ENCODE measurements at regions not wholly inside any gene's neighbourhood (a gene's known extent, or its start where the extent isn't known, plus 50 kb on each side); places are given as distances from the start of the nearest gene placed in this dataset.

DNA sequence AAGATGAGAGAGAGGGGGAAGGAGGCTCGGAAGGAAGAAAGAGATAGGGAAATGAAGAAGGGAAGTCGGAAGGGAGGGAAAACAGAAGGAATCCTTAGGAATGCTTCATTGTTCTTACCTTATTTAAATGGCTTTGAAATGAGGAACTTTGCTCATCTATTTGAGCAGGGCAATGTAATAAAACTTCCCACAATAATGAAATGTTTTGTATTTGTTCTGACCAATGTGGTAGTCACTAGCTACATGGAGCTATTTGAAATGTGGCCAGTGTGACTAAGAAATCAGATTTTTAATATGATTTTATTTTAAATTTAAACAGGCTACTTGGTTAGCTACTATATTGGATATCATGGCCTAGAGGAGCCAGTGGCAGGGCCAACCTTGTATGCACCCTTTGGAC lies 510.6 kb downstream of the HTR7 start:
- no peak for DNase-seq

GRCh38 chr10:90350122-90350521 lies 507.7 kb downstream of the HTR7 start:
- DNase-seq: no peak

- no peak for DNase-seq
These were observed 505.6 kb downstream of the HTR7 start for GRCh38 chr10:90352288-90352687.

DNA sequence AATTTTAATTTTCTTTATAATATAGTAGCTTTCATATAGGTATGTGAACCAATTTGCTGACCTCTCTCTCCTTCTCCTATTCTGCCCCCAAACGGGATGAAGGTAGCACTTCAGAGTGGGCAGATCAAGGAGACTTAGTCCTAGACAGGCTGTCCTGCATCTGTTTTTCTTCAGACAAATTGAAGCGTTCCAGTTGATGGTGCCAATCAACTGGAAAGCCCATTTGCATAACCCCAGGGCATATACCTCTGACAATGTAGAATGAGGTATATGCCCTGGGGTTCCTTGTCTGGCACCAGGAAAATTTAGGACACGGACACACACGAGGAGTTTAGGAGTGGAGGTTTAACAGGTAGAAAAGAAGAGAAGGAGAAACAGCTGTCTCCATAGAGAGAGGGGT lies 502.9 kb downstream of the HTR7 start:
- DNase-seq: no peak

DNA sequence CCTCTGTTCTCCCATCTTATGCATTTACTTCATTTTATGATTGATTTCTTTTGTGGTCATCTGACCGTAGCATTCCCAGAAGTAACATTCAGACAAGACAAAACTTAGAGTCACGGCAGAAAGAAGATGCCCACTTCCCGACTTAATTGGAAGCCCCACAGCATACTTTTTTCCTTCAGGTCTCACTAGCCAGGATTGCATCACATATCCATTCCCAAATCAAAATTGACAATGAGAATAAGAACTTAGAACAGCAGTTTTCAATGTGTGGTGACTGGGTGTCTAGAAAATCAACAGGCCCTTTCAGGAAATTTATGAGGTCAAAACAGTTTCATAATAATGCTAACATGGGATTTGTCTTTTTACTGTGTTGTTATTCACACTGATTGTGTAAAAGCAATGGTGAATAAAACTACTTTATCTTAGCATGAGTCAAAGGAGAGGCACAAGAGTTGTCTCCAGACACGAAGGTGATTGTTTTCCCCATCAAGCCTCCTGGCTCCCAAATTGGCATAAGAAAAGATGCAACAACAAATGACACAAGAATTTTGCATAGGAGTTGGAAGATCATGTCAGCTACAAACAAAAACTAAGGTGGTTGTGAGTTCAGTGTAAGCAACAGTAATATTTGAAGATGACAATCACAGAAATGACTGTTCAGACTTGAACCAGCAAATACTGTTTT lies 493.9 kb downstream of the HTR7 start:
- no peak for DNase-seq

DNA sequence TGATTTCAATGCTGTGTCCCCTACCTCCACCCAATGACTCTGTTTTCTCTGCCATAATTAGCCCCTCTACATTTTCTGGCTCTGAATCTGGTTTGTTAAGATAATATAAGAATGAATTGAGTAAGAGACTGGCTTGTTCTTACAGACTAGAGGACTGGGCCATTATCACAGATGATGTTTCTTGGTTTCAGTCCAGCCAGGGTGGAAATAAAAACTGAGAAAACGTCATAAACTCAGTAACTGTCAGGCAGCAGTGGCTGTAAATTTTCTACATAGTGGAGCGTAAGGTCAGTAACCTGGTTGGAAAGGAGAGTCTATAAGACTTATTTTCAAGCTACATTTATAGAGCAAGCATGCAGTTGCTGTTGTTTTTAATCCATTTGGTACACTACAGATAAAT lies 485.4 kb downstream of the HTR7 start:
- no peak for DNase-seq

DNA sequence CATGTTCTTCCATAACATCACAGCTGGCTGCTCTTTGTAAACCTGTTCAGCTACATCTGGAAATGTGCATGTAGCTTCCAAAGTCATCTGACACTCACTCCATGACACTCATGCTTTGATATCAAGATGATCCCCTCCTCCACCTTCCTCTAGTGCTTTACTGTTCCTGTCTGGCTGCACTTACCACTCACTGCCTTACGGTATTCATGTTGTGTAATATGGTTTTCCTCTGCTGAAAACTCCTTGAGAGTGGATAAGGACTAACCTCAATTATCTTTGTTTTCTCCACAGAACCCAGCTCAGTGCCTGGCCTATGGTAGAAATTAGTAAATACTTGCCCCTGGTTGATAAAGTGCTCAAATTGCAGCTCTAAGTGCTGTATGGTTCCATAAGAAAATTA lies 483.9 kb downstream of the HTR7 start:
- DNase-seq: no peak

DNA sequence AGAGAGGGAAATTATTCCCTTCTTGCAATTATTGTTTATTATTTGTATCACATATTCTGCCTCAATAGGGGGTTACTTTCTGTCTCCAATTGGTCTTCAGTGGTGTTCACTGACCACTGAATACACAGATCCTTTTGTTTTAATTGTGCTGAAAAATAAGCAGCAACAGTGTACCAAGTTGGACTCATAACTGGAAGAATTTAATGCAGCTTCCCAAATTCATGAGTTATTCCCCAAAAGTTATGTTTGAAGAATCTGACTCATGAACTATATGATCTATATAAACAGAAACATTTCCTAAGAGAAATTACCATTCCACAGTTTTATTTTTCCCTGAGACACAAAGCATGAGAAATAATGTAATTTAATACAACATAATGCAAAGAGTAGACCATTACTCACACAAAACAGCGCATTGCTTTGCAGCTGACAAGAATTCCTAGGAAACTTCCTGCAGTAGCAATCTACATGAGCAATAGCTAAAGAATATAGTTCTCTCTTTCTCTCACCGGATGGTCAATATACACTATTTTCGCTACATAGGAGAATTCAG lies 479.2 kb downstream of the HTR7 start:
- no peak for DNase-seq

- DNase-seq: no peak
These were observed 476.4 kb downstream of the HTR7 start for GRCh38 chr10:90381468-90381867.

DNA sequence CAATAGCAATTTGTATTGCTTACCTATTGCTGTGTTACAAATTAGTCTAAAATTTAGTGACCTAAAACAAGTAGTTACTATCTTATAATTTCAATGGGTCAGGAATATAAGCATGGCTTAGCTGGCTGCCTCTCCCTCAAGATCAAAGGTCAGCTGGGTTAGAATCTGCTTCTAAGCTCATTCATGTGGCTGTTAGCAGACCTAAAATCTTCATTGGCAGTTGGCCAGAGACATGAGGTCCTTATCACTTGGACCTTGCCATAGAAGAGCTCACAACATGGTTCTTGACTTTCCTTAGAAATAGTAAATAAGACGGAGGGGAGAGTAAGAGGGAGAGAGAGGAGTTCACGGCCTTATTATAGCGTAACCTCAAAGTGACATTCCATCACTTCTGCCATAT lies 468.0 kb downstream of the HTR7 start:
- DNase-seq: no peak

GRCh38 chr10:90394311-90394710 lies 463.5 kb downstream of the HTR7 start:
- DNase-seq: no peak

DNA sequence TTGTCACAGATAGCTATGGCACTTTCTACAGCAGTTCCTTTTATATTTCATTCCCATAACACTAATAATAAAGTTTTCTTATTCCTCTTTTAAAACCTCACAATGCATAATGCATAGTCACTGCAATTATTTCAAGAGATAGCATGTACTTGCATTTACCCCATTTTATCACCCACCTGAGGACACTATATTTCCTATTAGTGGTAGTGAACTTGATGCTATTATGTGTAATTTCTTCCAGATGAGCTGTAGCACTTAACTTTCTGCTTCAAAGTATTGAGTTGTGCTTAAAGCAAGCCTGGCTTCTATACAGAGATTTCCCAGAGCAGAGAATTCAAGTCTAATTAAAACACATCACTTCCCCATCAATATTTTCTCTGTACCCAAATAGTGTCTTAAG lies 461.1 kb downstream of the HTR7 start:
- DNase-seq: no peak

GRCh38 chr10:90398566-90398965 lies 459.3 kb downstream of the HTR7 start:
- no peak for DNase-seq

DNA sequence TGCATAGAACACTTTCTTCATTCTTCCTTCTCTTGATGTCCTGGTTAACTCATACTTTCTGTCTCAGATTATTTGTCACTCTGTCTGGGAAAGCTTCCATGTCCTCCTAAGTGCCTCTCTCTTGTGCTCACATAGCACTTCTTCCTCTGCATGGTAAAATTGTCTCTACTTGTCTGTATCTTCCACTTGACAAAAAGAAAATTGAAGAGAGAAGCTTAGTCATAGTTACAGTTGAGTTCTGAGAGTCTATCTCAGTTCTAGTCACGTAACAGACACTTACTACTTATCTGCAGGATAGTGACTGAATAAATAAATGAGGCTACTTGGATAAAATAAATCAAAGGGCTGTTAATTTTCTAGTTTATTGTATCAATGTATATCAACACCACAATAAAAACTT lies 458.1 kb downstream of the HTR7 start:
- no peak for DNase-seq

DNA sequence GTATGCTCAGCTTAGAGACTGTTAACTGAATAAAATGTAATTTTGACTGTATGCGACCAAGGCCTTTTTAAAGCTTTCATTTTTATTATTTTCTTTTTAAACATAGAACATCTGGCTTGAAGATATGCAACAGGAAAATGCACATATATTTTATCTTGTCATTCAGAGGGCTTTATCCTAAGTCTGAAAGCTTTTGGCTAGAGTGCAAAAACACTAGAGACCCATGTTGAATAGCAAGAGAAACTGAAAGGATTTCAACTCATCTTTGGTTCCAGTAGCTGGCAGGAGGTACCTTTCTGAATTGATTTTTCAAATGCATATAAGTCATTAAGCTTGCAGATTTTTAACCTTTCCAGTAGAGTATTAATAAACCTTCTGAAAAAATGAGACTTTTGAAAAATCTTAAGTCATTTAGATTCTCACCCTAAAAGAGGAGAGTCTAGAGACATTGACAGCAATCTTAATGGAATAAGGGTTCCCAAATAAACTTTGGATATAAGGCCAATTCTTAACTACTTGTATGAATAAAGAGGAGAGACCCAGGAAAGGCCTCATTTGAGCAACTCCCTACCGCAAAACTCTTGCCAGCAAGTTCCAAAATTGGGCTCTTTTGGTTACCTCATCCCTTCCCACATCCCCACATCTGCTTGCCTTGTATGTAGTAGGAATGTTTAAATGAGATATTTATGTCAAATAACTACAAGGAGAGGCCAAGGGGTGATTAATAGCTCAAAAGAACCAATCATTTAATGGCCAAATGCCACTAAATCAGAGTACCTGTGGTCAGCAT lies 454.4 kb downstream of the HTR7 start:
- no peak for DNase-seq

- DNase-seq: no peak
These were observed 450.7 kb downstream of the HTR7 start for GRCh38 chr10:90407131-90407530.

DNA sequence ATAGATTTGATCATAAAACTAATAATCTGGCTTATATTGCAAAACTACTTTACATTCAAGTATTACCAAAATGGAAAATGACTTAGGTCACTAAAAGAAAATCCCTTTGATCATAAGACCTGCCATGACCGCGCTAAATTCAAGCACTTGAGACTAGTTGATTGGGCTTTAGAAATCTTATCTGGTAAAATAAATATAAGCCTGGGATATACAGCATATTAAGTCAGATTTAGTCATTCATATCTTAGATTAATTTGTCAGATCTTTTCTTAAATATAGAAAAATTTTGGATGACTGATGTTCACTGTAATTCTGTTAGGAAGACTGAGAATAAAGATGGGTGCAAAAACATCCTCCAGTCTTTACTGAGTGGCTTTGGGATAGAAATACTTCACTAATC lies 450.0 kb downstream of the HTR7 start:
- DNase-seq: no peak

GRCh38 chr10:90412582-90412981 lies 445.3 kb downstream of the HTR7 start:
- DNase-seq: no peak

DNA sequence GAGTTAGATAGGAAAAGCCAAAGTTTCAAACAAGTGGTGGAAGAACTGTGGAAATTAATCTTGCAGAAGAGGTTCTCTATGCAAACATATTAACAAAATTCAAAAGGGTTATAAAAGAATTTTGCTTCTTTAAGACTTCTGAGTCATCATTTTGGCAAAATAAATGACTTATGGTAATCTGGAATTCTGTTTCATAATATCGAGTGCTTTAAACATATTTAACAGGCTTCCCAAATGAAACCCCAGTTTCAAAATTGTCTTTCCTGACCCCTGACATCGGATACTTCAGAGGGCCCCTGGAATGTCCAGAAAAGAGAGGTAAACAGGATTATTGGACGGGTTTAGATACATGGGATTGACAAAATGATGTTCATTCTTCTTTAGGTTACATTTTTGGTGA lies 444.6 kb downstream of the HTR7 start:
- no peak for DNase-seq

- no peak for DNase-seq
These were observed 442.9 kb downstream of the HTR7 start for GRCh38 chr10:90414926-90415325.

DNA sequence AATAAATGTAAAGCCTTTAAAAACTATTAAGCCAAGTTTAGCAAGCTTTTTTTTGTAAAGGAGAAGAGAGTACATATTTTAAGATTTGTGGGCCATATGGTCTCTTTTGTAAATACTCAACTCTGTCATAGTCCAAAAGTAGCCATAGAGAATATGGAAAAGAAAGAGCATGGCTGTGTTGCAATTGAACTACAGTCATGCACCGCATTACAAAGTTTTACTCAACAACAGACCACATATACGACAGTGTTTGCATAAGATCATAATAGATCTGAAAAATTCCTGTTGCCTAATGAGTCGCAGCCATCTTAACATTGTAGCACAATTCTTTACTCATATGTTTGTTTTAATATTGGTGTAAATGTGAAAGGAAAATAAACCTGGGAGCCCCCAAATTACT lies 440.8 kb downstream of the HTR7 start:
- no peak for DNase-seq

- DNase-seq: no peak
These were observed 440.2 kb downstream of the HTR7 start for GRCh38 chr10:90417476-90418210.

DNA sequence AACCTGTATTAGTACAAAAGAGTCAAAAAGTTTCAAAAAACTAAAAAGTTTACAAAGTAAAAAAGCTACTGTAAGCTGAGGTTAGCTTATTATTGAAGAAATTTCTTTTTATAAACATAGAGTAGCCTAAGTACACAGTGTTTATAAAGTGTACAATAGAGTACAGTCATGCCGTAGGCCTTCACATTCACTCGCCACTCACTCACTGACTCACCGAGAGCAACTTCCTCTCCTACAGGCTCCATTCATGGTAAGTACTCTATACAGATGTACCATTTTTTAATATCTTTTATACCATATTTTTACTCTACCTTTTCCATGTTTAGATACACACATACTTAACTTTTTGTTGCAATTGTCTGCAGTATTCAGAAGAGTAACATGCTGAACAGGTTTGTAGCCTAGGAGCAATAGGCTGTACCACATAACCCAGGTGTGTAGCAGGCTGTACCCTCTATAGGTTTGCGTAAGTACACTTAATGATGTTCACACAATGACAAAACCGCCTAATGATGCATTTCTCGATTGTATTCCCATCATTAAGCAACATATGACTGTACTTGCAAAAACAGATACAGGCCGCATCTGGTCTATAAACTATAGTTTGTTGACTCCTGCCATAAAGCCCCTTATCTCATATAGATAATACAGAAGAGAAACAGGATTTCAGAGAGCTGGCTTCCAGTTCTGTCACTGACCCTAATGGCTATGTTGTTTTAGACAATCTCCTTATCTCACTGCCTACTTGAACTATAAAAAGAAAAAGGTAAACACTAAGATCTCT lies 438.8 kb downstream of the HTR7 start:
- no peak for DNase-seq

Measured in activated T-cell treated with anti-CD3 and anti-CD28 coated beads, Interleukin-2, amount 50 U/mL, for 48 hours (primary cell).